ENCODE measurements at regions not wholly inside any gene's neighbourhood (a gene's known extent, or its start where the extent isn't known, plus 50 kb on each side); places are given as distances from the start of the nearest gene placed in this dataset.

DNA sequence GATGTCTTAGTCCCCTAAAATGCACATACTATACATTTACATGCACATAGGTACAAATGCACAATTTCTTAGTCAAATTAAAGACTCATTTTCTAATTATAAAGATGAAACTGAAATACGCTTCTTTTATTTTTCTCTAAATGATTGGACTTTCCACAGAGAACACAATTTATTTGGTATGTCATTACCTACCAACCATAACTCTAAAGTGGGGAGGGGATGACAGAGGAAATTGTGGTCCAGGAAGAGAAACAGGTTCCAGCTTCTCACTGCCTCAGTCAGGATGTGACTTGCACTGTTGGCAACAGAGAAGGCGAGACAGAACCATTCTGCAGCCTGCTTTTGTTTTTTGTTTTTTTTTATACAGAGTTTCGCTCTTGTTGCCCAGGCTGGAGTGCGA is 1189.2 kb downstream of the PLA2G4A start:
- Histone ChIP-seq H3K9me3 (ENCODE audit: low read length) (no peaks in the 10 kb centered on the region), H4K20me1 (ENCODE audit: insufficient read depth, low read length) (no peaks in the 10 kb centered on the region), H3K36me3 (ENCODE audit: insufficient read depth, low read length) (no peaks in the 10 kb centered on the region), H3K27ac (ENCODE audit: low read depth, low read length, poor library complexity, severe bottlenecking) (no peak overlapping the region), H3K4me2 (ENCODE audit: low read length) (no peak overlapping the region), H3F3A (ENCODE audit: insufficient read depth, low read length) (no peaks in the 10 kb centered on the region), H2AFZ (ENCODE audit: low read length) (no peak overlapping the region), H3K9ac (ENCODE audit: low read length) (no peak overlapping the region), H3K4me1 (ENCODE audit: insufficient read depth, low read length, severe bottlenecking) (no peaks in the 10 kb centered on the region), H3K27me3 (ENCODE audit: insufficient read depth, low read length) (no peaks in the 10 kb centered on the region), H3K79me2 (ENCODE audit: insufficient read depth, low read length) (no peaks in the 10 kb centered on the region), H3K9me2 (ENCODE audit: low read depth, low read length) (no peaks in the 10 kb centered on the region), H3K4me3 (ENCODE audit: low read depth, low read length, poor library complexity, severe bottlenecking) (no peak overlapping the region)
- TF ChIP-seq, protein P1, sequence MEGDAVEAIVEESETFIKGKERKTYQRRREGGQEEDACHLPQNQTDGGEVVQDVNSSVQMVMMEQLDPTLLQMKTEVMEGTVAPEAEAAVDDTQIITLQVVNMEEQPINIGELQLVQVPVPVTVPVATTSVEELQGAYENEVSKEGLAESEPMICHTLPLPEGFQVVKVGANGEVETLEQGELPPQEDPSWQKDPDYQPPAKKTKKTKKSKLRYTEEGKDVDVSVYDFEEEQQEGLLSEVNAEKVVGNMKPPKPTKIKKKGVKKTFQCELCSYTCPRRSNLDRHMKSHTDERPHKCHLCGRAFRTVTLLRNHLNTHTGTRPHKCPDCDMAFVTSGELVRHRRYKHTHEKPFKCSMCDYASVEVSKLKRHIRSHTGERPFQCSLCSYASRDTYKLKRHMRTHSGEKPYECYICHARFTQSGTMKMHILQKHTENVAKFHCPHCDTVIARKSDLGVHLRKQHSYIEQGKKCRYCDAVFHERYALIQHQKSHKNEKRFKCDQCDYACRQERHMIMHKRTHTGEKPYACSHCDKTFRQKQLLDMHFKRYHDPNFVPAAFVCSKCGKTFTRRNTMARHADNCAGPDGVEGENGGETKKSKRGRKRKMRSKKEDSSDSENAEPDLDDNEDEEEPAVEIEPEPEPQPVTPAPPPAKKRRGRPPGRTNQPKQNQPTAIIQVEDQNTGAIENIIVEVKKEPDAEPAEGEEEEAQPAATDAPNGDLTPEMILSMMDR (IDR thresholded peaks at IDR 0.05; ENCODE audit: low read length): no peak
- no peak for TF ChIP-seq EZH2 (IDR thresholded peaks at IDR 0.05; ENCODE audit: borderline replicate concordance, low read length)

DNA sequence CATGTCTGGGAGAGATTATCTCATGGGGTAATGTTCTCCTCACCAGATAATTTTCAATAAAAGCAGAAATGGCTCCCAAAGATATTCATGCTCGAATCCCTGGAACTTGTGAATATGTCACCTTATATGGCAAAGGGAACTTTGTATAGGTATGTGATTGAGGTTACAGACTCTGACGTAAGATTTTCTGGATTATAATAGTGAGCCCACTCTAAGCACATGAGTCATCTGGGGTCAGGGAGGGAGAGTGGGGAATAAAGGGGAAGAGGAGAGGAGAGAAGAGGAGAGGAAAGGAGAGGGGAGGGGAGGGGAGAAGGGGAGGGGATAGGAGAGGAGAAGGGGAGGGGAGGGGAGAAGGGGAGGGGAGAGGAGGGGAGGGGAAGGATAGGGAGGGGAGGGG is 1193.9 kb downstream of the PLA2G4A start:
- Histone ChIP-seq H3K9me2 (ENCODE audit: low read depth, low read length) (no peaks in the 10 kb centered on the region), H3K27ac (ENCODE audit: low read depth, low read length, poor library complexity, severe bottlenecking) (no peak overlapping the region), H3K36me3 (ENCODE audit: insufficient read depth, low read length) (no peaks in the 10 kb centered on the region), H3K9me3 (ENCODE audit: low read length) (no peaks in the 10 kb centered on the region), H3K9ac (ENCODE audit: low read length) (no peak overlapping the region), H3K4me1 (ENCODE audit: insufficient read depth, low read length, severe bottlenecking) (no peaks in the 10 kb centered on the region), H3K4me2 (ENCODE audit: low read length) (no peak overlapping the region), H2AFZ (ENCODE audit: low read length) (no peak overlapping the region), H3K79me2 (ENCODE audit: insufficient read depth, low read length) (no peaks in the 10 kb centered on the region), H3K27me3 (ENCODE audit: insufficient read depth, low read length) (no peaks in the 10 kb centered on the region), H3F3A (ENCODE audit: insufficient read depth, low read length) (no peaks in the 10 kb centered on the region), H3K4me3 (ENCODE audit: low read depth, low read length, poor library complexity, severe bottlenecking) (no peak overlapping the region), H4K20me1 (ENCODE audit: insufficient read depth, low read length) (no peaks in the 10 kb centered on the region)
- TF ChIP-seq, protein P1 (IDR thresholded peaks at IDR 0.05; ENCODE audit: low read length): no peak
- TF ChIP-seq EZH2 (IDR thresholded peaks at IDR 0.05; ENCODE audit: borderline replicate concordance, low read length): no peak

DNA sequence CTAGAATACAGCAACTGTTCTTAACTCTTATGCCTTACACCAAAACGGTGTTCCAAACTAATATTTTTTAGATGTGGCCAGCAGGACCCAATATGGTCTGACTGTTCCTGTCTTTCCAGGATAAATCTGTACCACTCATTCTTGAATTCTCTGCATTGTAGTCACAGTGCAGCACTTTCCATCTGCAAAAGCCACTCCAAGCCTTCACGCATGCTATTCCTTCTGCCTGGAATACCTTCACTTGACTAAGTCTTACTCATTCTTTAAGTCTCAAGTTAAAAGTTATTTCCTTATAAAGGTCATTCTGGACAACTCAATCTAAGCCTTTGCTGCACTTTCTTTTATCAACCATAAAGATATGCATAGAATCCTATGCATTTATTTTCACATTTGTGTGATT is 1194.5 kb downstream of the PLA2G4A start:
- no peak overlapping the region for H2AFZ ChIP-seq (ENCODE audit: low read length)
- no peak overlapping the region for H3K27ac ChIP-seq (ENCODE audit: low read depth, low read length, poor library complexity, severe bottlenecking)
- no peaks in the 10 kb centered on the region for H3K36me3 ChIP-seq (ENCODE audit: insufficient read depth, low read length)
- TF ChIP-seq, protein P1 (IDR thresholded peaks at IDR 0.05; ENCODE audit: low read length): no peak
- TF ChIP-seq EZH2 (IDR thresholded peaks at IDR 0.05; ENCODE audit: borderline replicate concordance, low read length): no peak
- no peaks in the 10 kb centered on the region for H3F3A ChIP-seq (ENCODE audit: insufficient read depth, low read length)
- H3K79me2 ChIP-seq (ENCODE audit: insufficient read depth, low read length): no peaks in the 10 kb centered on the region
- H3K9me2 ChIP-seq (ENCODE audit: low read depth, low read length): no peaks in the 10 kb centered on the region
- no peak overlapping the region for H3K9ac ChIP-seq (ENCODE audit: low read length)
- no peaks in the 10 kb centered on the region for H3K4me1 ChIP-seq (ENCODE audit: insufficient read depth, low read length, severe bottlenecking)
- H3K9me3 ChIP-seq (ENCODE audit: low read length): no peaks in the 10 kb centered on the region
- no peak overlapping the region for H3K4me3 ChIP-seq (ENCODE audit: low read depth, low read length, poor library complexity, severe bottlenecking)
- no peak overlapping the region for H3K4me2 ChIP-seq (ENCODE audit: low read length)
- no peaks in the 10 kb centered on the region for H3K27me3 ChIP-seq (ENCODE audit: insufficient read depth, low read length)
- no peaks in the 10 kb centered on the region for H4K20me1 ChIP-seq (ENCODE audit: insufficient read depth, low read length)
